Dendritic cell treated with granulocyte-macrophage colony-stimulating factor and Interleukin-4, amounts not matched to agents 40 ng/mL and 50 ng/mL, for 4 days (primary cell): ENCODE measurements at regions not wholly inside any gene's neighbourhood (a gene's known extent, or its start where the extent isn't known, plus 50 kb on each side); places are given as distances from the start of the nearest gene placed in this dataset.

Experiments
- H3K27ac Mint-ChIP-seq: one replicate; pipeline ENCODE4 v1.8.0; 2022; ENCODE audit warnings: mild to moderate bottlenecking, mixed read lengths
- H3K27me3 Mint-ChIP-seq: one replicate; pipeline ENCODE4 v1.8.0; 2022; ENCODE audit warnings: mild to moderate bottlenecking, mixed read lengths
- H3K36me3 Mint-ChIP-seq: one replicate; pipeline ENCODE4 v1.8.0; 2022; ENCODE audit warnings: low read depth, mixed read lengths
- H3K4me1 Mint-ChIP-seq: one replicate; pipeline ENCODE4 v1.8.0; 2022; ENCODE audit warnings: low read depth, mixed read lengths
- H3K4me3 Mint-ChIP-seq: one replicate; pipeline ENCODE4 v1.8.0; 2022; ENCODE audit warnings: mild to moderate bottlenecking, moderate library complexity, mixed read lengths
- H3K9me3 Mint-ChIP-seq: one replicate; pipeline ENCODE4 v1.8.0; 2022; ENCODE audit warnings: mixed read lengths
- intact Hi-C: fragments of 100-400 bp; cut with micrococcal nuclease; formaldehyde crosslinking; loops from one replicate; pipeline ENCODE4 v1.15.0; 2022

DNA sequence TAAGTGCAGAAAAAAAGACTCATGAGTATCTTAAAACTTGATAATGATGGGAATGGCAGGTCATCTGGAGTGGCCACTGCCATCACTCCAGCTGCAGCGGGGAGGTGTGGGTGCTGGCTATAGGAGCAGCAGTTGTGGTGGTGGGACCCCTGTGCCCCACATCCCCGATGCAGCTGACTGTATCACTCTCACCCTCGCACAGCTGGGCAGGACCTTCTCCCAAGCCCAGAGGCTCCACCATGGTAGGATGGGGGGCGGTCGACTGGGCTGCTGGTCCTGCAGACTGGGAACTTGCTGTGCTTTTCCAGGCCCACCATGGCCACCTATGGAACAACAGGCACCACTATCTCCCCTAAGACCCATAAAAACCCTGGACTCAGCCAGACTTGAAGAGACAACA lies 844.4 kb downstream of the SORCS1 start:
- Mint-ChIP-seq H3K4me3 (no peak overlapping the region), H3K27ac (no peak overlapping the region), H3K27me3 (no peaks in the 10 kb centered on the region), H3K9me3 (no peaks in the 10 kb centered on the region), H3K4me1 (no peaks in the 10 kb centered on the region), H3K36me3 (no peaks in the 10 kb centered on the region)
- intact Hi-C loops = no loop called here

DNA sequence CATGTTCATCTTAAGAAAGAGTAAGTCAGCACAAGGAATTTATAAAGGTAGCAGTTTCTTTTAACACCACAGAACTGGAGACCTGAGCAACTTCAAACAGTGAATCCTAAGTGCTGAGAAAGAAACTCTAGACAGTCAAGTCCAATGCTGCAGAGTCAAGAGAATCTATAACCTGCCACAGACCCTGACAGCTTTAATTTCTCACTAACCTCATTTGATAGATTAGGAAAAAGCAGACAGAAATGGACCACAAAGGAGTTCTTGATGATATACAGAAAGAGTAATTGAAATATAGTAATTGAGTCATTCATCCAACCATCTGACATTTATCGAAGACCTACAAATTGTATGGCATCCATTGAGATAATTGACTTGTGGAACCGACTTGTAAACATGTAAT lies 847.0 kb downstream of the SORCS1 start:
- no peaks in the 10 kb centered on the region for H3K9me3 Mint-ChIP-seq
- H3K4me3 Mint-ChIP-seq = no peak overlapping the region
- H3K27ac Mint-ChIP-seq = no peak overlapping the region
- no peaks in the 10 kb centered on the region for H3K36me3 Mint-ChIP-seq
- no peaks in the 10 kb centered on the region for H3K4me1 Mint-ChIP-seq
- no peaks in the 10 kb centered on the region for H3K27me3 Mint-ChIP-seq
- intact Hi-C loops = no loop called here

DNA sequence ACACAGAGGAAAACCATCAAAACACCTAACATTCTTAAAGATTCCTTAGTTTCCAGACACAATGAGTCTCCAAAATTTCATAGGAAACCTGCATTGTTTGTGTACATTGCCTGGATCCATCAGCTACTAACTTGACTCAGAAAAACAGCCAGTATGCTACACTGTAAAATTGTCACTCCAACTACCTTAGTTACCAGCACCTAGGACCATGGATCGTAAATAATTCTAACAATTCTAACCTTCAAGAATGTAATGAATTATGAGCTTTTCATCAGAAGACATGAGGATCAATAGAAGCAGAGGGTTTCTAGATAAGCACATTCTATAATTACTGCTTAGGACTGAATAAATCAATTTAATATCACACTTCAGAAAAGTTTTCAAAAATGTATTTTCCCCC lies 851.5 kb downstream of the SORCS1 start:
- H3K4me1 Mint-ChIP-seq = no peaks in the 10 kb centered on the region
- H3K4me3 Mint-ChIP-seq = no peak overlapping the region
- H3K9me3 Mint-ChIP-seq = no peaks in the 10 kb centered on the region
- no peak overlapping the region for H3K27ac Mint-ChIP-seq
- no peaks in the 10 kb centered on the region for H3K36me3 Mint-ChIP-seq
- no peaks in the 10 kb centered on the region for H3K27me3 Mint-ChIP-seq
- intact Hi-C loops = no loop called here

DNA sequence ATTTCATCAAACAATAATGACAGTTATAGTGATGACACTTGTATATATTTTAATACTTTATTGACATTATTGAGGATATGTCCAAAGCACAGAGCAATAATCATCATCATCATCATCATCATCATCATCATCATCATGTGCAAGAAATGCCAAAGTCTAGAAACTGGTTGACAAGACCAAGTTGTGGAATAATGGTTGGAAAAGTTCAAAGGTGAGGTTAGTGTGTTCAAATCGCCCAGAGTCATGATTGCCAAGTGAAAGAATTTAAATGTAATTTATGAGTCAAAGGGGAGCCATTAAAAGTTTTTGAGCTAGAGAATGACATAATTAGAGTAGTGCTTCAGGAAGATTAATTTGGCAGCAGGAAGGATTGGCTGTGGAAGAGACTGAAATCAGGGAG lies 852.4 kb downstream of the SORCS1 start:
- no peaks in the 10 kb centered on the region for H3K36me3 Mint-ChIP-seq
- H3K27me3 Mint-ChIP-seq = no peaks in the 10 kb centered on the region
- H3K9me3 Mint-ChIP-seq = no peaks in the 10 kb centered on the region
- H3K4me3 Mint-ChIP-seq = no peak overlapping the region
- intact Hi-C loops = no loop called here
- no peaks in the 10 kb centered on the region for H3K4me1 Mint-ChIP-seq
- no peak overlapping the region for H3K27ac Mint-ChIP-seq

DNA sequence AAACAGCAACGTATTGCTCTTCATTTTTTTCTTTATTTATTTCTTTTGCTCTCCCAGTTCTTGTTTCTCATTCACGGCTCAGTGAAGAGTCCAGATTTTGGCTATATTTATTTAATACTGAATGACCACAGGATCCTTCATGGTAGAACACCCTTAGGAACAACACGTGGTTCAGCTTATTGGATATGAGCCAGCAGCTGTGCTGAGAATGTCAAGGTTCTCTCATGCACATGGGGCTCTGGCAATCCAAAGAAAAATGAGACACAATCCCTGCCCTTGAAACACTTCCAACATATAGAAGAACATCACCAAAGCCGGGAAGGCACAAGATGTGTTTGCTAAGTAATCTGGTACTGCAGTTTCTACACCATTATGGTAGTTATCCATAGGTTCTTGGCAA lies 852.9 kb downstream of the SORCS1 start:
- Mint-ChIP-seq H3K36me3 (no peaks in the 10 kb centered on the region), H3K4me3 (no peak overlapping the region), H3K4me1 (no peaks in the 10 kb centered on the region), H3K27ac (no peak overlapping the region), H3K27me3 (no peaks in the 10 kb centered on the region), H3K9me3 (no peaks in the 10 kb centered on the region)
- intact Hi-C loops = no loop called here

DNA sequence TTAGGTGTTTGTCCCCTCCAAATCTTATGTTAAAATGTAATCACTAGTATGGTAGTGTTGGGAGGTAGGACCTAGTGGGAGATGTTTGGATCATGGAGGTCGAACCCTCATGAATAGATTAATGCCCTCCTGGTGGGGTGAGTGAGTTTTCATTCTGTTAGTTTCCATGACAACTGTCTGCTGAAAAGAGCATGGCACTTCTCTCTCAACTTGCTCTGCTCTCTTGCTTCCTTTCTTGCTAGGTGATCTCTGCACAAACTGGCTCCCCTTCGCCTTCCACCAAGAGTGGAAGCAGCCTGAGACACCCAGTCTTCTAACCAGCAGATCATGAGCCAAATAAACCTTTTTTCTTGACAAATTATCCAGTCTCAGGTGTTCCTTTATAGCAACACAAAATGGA lies 853.9 kb downstream of the SORCS1 start:
- H3K27ac Mint-ChIP-seq = no peak overlapping the region
- H3K9me3 Mint-ChIP-seq = no peaks in the 10 kb centered on the region
- no peaks in the 10 kb centered on the region for H3K36me3 Mint-ChIP-seq
- H3K4me3 Mint-ChIP-seq = no peak overlapping the region
- no peaks in the 10 kb centered on the region for H3K27me3 Mint-ChIP-seq
- no peaks in the 10 kb centered on the region for H3K4me1 Mint-ChIP-seq
- intact Hi-C loops = no loop called here

DNA sequence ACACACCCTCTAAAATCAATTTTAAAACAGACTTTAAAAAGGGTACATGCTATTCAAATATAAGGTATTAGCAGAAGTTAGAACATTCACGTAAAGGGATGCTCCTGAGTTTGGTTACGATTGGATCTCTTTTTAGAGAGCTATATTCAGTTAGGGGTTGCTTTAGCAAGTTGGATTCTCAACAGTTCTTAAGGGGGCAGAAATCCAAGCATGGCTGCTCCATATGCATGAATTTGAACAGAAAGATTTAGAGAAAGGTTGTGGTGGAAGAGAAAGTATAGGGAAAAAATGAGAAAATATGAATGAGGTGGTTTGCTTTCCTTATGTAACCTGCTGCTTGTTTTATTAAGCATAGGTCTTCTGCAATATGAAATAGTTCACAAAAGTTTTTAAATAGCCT lies 855.1 kb downstream of the SORCS1 start:
- intact Hi-C loops = no loop called here
- no peaks in the 10 kb centered on the region for H3K9me3 Mint-ChIP-seq
- no peaks in the 10 kb centered on the region for H3K4me1 Mint-ChIP-seq
- H3K27me3 Mint-ChIP-seq = no peaks in the 10 kb centered on the region
- no peak overlapping the region for H3K27ac Mint-ChIP-seq
- H3K4me3 Mint-ChIP-seq = no peak overlapping the region
- no peaks in the 10 kb centered on the region for H3K36me3 Mint-ChIP-seq

DNA sequence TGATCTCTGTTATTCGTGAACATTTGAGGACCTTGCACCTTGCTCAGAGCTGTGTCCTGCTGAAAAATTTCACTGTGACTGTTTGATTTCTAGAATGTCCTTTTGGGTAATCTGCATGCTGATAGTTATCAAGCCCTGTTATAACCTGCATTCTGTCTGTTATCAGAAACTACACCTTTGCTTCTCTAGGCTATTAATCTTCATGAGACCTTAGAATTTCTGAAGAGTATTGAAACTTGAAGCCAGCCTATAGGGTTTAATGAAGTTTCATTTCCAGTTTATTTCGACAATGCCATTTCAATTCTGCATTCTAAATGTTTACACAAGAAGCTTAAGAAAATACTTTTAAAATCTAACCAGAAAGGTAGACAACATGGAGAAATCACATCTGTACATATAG lies 856.2 kb downstream of the SORCS1 start:
- Mint-ChIP-seq H3K4me1 (no peaks in the 10 kb centered on the region), H3K4me3 (no peak overlapping the region)

DNA sequence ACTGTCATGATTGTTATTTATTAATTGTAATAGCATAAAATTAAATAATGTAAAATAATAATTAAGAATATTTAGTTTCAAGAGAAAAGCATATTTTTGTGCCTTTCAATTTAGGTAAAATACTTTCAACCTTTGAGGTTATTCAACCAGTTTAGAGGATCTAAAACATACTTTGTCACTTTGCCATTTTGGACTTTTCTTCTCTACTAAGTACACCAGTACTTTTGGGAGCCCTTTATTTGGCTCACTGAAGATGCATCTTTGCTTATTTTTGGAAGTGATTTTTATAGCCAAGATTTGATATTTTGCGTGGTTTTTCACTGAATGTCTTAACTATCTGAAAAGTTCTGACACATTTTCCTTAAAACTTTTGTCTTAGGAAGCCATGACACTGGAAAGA lies 860.5 kb downstream of the SORCS1 start:
- H3K27ac Mint-ChIP-seq = no peak overlapping the region
- intact Hi-C loops = no loop called here
- H3K4me3 Mint-ChIP-seq = no peak overlapping the region
- no peaks in the 10 kb centered on the region for H3K9me3 Mint-ChIP-seq
- H3K4me1 Mint-ChIP-seq = no peaks in the 10 kb centered on the region
- no peaks in the 10 kb centered on the region for H3K27me3 Mint-ChIP-seq
- no peaks in the 10 kb centered on the region for H3K36me3 Mint-ChIP-seq

More for the DNA sequence above, 856.2 kb downstream of the SORCS1 start:
- Mint-ChIP-seq H3K27ac (no peak overlapping the region), H3K27me3 (no peaks in the 10 kb centered on the region), H3K9me3 (no peaks in the 10 kb centered on the region), H3K36me3 (no peaks in the 10 kb centered on the region)
- intact Hi-C loops = no loop called here

DNA sequence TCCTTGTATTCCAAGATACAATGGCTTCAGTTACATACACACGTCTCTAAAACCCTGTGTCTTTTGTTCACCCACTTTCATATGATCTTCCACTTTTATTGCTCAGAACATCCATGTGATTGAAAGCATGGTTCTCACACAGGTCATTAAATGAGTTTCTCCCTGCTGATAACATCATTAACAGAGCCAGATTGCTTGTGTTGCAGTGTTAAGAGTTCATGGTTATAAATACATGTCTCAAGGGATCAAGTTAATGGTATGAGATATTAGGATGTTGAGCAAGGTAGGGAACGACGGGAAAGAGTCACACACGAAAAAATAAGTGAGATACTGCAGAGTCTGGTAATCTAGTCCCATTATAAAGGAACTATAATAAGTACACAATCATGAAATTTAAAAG lies 861.5 kb downstream of the SORCS1 start:
- Mint-ChIP-seq H3K36me3 (no peaks in the 10 kb centered on the region), H3K27ac (no peak overlapping the region), H3K4me3 (no peak overlapping the region), H3K9me3 (no peaks in the 10 kb centered on the region), H3K4me1 (no peaks in the 10 kb centered on the region), H3K27me3 (no peaks in the 10 kb centered on the region)
- intact Hi-C loops = no loop called here

DNA sequence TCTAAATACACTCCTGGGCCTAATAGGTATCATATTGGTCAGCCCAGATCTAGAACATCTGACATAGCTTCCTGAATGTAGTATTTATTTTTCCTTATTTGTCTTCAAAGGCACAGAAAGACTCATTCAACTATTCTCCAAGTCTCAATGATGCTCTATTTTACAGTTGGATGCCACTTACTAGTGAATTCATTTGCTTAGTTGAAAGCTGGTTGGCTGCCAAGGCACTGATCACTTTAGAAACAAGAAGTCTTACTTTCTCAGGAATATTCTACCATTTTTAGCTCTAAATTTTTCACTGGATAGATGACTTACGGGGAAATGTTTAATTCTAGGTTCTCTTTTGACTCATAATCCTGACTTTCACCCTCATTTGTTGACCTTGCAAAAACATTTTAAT lies 863.4 kb downstream of the SORCS1 start:
- Mint-ChIP-seq H3K27me3 (no peaks in the 10 kb centered on the region), H3K4me3 (no peak overlapping the region), H3K4me1 (no peaks in the 10 kb centered on the region), H3K9me3 (no peaks in the 10 kb centered on the region), H3K36me3 (no peaks in the 10 kb centered on the region), H3K27ac (no peak overlapping the region)
- intact Hi-C loops = no loop called here

DNA sequence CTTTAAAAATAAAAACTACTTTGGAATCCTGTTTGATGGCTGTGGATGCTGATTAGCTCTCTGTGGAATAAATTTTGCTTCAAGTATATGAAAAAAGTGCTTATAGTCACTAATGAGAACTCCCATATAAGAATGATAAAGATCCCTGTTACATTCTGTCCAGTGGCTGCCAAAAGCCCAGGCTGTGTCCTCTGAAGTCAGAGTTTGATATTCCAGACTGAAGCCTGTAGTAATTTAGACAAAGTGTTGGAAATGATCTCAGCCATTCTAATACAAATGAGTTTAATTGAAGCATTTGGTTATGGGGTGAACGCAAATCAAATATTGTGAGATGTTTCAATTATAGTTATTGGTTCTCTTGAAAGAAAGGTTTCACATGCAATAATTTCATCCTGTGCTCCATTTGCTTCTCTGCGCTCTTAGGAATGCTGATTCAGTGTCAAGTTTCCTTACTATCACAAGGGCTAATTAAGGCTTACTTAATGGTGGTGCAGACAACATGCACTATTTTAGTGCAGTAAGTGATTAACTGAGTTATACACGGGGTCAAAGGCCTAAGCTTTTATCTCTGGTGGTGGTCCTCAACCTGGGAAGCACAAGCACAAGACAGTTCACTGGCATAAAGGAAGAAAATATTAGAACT lies 867.6 kb downstream of the SORCS1 start:
- Mint-ChIP-seq H3K4me1 (no peaks in the 10 kb centered on the region), H3K4me3 (no peak overlapping the region), H3K27ac (no peak overlapping the region), H3K27me3 (no peaks in the 10 kb centered on the region), H3K36me3 (no peaks in the 10 kb centered on the region), H3K9me3 (peaks cover 5% of the 10 kb centered on the region)
- intact Hi-C loops = no loop called here

DNA sequence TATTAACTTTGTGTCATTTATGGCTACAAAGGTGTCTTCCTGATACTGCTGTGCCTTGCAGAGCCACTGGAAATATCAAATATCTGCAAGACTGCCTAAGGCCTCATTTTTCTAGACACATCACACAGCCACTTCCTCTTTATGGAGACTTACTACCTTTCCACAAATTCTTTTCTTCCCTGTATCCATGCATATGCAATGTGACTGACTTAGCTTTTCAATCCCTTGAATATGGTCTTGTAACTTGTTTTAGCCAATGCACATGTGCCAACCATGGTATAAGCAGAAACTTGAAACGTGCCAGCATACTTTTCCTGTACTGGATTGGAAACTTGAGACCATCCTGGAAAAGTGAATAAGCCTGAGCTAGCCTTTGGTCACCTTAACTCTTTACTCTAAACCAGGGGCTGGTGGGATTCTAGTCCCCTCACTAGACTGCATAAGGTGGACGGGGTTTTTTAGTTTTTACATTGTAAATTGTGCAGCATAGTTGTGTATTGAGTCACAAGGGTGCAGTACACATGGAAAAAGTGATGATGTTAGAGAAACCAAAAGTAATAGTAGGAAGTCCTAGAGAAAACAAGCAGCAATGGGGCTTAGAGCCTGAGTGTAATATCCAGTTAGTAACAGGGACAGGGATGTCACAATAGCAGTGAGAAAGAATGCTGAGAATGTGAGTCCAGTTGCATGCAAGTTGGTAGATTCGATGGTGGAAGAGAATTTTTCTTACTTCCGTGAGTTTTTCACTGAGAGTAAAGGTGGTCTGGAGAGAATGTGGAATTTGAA lies 879.5 kb downstream of the SORCS1 start:
- H3K9me3 Mint-ChIP-seq = peaks cover 40% of the 10 kb centered on the region
- intact Hi-C loops = no loop called here
- no peak overlapping the region for H3K27ac Mint-ChIP-seq
- H3K27me3 Mint-ChIP-seq = no peaks in the 10 kb centered on the region
- no peaks in the 10 kb centered on the region for H3K4me1 Mint-ChIP-seq
- H3K4me3 Mint-ChIP-seq = no peak overlapping the region
- H3K36me3 Mint-ChIP-seq = no peaks in the 10 kb centered on the region

DNA sequence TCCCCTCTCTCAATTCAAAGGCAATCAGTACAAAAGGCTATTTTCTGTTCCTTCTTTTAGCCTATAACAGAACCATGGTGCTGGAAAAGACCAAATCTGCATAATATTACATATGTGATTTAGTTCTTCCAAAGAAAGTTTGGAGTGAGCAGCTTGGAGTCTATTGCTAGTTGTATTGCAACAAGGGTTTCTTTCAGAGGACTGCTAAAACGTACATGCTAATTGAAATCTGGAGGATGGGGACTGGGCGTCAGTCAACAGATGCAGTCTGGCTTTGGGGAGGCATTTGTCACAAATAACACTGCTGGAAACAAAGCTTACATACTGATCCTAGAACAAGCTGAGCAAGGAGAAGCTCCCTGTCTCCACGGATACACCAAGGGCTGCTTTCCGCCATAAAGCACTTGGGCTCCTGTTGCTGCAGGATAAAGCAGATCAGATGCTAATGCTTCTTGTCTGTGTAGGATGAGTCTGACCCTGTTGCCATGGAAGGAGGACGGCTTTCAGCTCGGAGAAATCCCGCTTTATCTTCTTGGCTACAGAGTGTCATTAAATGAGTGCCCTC lies 883.5 kb downstream of the SORCS1 start:
- no peaks in the 10 kb centered on the region for H3K36me3 Mint-ChIP-seq
- no peak overlapping the region for H3K4me3 Mint-ChIP-seq
- intact Hi-C loops = no loop called here
- H3K27ac Mint-ChIP-seq = no peak overlapping the region
- H3K9me3 Mint-ChIP-seq = peaks cover 30% of the 10 kb centered on the region
- no peaks in the 10 kb centered on the region for H3K4me1 Mint-ChIP-seq
- H3K27me3 Mint-ChIP-seq = no peaks in the 10 kb centered on the region

DNA sequence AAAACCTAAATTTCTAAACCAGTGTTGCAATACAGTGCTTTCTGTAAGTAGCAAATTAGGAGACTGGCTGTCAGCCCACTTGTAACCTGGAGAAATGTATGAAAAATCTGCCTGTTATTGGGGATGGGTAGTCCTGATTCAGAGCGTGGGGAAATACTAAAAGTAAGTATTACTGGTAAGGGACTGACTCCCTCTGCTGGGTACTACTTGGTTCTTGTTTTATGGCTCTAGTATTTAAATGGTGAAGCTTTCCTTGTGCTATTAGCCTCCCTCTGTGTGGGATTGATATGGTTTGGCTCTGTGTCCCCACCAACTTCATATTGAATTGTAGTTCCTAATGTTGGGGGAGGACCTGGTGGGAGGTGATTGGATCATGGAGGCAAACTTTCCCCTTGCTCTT lies 886.1 kb downstream of the SORCS1 start:
- Mint-ChIP-seq H3K4me1 (no peaks in the 10 kb centered on the region), H3K9me3 (peaks cover 15% of the 10 kb centered on the region), H3K27ac (no peak overlapping the region), H3K36me3 (no peaks in the 10 kb centered on the region), H3K27me3 (no peaks in the 10 kb centered on the region), H3K4me3 (no peak overlapping the region)
- intact Hi-C loops = no loop called here
